ENCODE measurements at regions not wholly inside any gene's neighbourhood (a gene's known extent, or its start where the extent isn't known, plus 50 kb on each side); places are given as distances from the start of the nearest gene placed in this dataset.
"Not testable (repeated sequence)": the region's sequence is repeated elsewhere in the genome, so short reads cannot be mapped to it uniquely, and the experiment has no call there.

GRCh38 chr2:91587908-91588535, 2896.5 kb downstream of the RPIA start:
- not testable (repeated sequence) for DNase-seq (ENCODE audit: low read depth); H3K4me3 ChIP-seq (ENCODE audit: low read depth, low read length)

DNA sequence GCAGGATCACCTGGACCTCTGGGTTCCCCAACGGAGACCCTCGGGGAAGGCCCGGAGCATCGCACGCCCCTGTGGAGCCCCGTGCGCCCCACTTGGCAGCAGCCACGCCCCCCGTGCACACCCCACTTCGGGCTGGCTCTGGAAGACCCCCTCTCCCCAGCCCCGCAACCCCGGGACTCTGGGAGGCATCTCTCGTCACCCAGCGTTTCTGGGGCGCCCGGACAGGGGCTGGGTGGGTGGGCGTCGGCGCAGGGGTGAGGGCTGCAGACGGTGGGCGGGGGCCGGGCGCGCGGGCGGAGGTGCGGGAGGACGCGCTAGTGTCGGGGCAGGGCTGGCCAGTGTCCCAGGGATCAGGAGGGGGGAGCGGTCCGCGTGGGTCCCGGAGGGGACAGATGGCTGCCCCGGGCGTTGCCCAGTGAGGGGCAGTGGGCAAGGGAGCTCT, 2897.3 kb downstream of the RPIA start:
- DNase-seq (ENCODE audit: low read depth); H3K4me3 ChIP-seq (ENCODE audit: low read depth, low read length): not testable (repeated sequence)

DNA sequence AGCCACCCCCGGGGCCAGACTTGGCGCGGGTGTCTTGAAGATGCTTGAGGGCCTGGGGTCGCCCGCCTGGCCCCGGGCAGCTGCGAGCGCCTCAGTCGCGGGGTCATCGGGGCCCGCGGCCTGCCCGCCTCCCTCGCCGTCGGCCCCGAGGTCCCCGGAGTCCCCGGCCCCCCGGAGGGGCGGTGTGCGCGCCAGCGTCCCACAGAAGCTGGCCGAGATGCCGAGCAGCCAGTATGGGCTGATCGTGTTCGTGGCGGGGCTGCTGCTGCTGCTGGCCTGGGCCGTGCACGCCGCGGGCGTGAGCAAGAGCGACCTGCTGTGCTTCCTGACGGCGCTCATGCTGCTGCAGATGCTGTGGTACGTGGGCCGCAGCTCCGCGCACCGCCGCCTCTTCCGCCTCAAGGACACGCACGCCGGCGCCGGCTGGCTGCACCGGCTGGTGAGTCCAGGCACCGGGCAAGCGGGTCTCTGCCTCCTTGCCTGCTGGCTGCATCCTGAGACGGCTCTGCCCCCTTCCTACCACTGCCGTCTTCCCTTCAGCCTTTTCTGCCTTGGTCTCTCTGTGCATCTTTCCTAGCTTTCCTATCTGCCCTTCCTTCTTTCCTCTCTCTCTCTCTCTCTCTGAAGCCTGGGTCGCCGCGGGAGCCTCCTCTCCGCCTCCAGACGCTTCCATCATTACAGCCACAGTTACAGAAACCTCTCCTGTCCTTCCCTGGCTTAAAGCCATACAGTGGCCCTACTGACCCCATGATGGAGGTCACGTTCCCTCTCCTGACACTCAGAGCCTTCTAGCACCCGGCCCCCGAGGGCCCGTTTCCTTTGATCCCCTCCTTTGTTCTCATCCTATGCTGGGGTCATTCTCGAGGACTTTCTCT, 2898.2 kb downstream of the RPIA start:
- H3K4me3 ChIP-seq (ENCODE audit: low read depth, low read length); DNase-seq (ENCODE audit: low read depth): not testable (repeated sequence)

- not testable (repeated sequence) for DNase-seq (ENCODE audit: low read depth); H3K4me3 ChIP-seq (ENCODE audit: low read depth, low read length)
These were observed 2898.9 kb downstream of the RPIA start for GRCh38 chr2:91590381-91590780.

DNA sequence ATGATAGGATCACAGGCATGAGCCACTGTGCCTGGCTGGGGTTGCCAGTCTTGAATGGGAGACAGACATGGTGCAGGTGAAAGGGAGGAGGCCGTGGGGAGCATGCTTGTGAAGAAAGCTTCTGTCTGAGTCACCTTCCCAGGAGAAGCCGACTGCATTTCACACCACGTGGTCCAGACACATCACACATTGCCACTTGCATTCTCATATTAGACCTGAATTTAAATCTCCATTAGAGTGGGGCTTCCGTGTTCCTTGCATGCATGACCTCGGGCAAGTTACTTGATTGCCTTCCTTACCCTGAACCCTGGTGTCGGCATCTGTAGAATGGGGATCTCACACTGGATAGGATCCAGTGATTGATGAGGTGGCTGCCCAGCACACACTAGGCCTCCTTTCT, 2899.6 kb downstream of the RPIA start:
- DNase-seq (ENCODE audit: low read depth); H3K4me3 ChIP-seq (ENCODE audit: low read depth, low read length): not testable (repeated sequence)

GRCh38 chr2:91597436-91597835, 2906.0 kb downstream of the RPIA start:
- not testable (repeated sequence) for H3K4me3 ChIP-seq (ENCODE audit: low read depth, low read length); DNase-seq (ENCODE audit: low read depth)

GRCh38 chr2:91598519-91598918, 2907.0 kb downstream of the RPIA start:
- DNase-seq (ENCODE audit: low read depth); H3K4me3 ChIP-seq (ENCODE audit: low read depth, low read length): not testable (repeated sequence)

DNA sequence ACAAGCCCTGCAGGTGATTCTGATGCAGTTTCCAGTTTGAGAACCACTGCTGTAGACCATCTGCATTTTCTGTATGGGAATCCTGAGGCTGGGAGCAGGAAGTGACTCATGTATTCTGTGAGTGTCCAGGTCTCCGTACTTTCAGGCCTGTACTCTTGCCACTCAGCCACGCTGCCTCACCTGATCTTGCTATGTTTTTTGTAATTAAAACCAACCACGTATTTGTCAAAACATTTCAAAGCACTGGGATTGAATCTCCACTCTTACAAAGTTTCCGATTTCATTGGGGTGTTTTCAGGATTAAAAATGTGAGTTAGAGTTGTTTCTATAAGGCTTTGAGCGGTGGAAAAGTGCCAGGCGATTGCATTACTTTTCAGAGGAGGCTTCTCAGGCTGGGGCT, 2907.5 kb downstream of the RPIA start:
- not testable (repeated sequence) for H3K4me3 ChIP-seq (ENCODE audit: low read depth, low read length); DNase-seq (ENCODE audit: low read depth)

DNA sequence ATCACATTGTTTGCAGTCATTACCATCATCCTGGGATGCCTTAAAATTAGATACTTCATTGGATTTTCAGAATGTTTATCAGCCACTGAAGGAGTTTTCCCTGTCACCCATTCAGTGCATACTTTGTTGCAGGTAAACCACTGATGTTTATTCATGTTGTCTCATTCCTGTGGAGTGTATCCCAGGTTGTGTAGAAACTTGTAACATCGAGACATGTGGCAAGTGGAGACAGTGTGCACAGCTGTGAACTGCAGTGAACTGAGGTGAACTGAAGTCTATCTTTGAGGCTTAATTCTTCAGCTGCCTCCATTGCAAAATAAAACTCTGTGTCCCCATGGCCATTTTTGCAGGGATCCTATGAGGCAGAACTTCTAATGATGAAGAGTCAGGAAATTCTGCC, 2911.4 kb downstream of the RPIA start:
- not testable (repeated sequence) for DNase-seq (ENCODE audit: low read depth); H3K4me3 ChIP-seq (ENCODE audit: low read depth, low read length)

GRCh38 chr2:91603996-91604395, 2912.5 kb downstream of the RPIA start:
- DNase-seq (ENCODE audit: low read depth); H3K4me3 ChIP-seq (ENCODE audit: low read depth, low read length): not testable (repeated sequence)

DNA sequence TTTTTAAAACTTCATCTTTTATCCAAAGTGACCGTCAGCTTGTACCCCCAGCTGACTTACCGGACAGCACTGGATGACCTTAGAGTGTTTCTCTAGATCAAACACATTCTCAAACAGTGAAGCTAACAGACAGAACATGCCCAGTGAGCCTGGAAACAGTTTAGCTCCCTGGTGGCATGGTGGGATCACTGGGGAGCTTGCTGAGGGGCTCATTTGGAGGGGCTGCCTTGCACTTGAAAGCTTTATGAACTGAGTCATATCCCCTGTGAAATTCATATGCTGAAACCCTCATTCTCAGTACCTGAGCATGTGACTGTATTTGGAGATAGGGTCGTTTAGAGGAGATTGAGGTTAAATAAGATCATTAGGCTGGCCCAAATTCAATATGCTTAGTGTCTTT, 2913.2 kb downstream of the RPIA start:
- not testable (repeated sequence) for H3K4me3 ChIP-seq (ENCODE audit: low read depth, low read length); DNase-seq (ENCODE audit: low read depth)

GRCh38 chr2:91623739-91624138, 2932.3 kb downstream of the RPIA start:
- H3K4me3 ChIP-seq (ENCODE audit: low read depth, low read length); DNase-seq (ENCODE audit: low read depth): not testable (repeated sequence)

GRCh38 chr2:91628471-91628870, 2937.0 kb downstream of the RPIA start:
- not testable (repeated sequence) for H3K4me3 ChIP-seq (ENCODE audit: low read depth, low read length); DNase-seq (ENCODE audit: low read depth)

- not testable (repeated sequence) for DNase-seq (ENCODE audit: low read depth); H3K4me3 ChIP-seq (ENCODE audit: low read depth, low read length)
These were observed 2965.7 kb downstream of the RPIA start for GRCh38 chr2:91657193-91657592.

DNA sequence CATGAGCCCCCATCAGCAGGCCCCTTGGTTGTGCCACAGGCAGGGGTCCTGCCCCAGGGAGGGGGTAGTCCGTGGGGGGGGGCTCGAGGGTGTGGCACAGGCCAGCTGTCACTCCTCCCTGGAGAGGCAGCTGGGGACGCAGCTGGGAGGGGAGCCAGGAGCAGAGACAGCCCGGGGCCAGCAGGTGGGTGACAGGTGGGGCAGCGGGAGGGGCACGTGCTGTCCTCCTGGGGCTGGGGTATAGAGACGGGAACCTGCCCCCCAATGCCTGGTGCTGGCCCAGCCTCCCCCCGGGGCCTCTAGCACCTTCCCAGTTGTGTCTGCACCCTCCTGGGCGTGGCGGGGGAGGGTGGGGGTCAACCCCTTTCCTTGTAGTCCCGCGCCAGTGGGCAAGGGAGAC, 2966.9 kb downstream of the RPIA start:
- DNase-seq (ENCODE audit: low read depth); H3K4me3 ChIP-seq (ENCODE audit: low read depth, low read length): not testable (repeated sequence)

- DNase-seq (ENCODE audit: low read depth) = not testable (repeated sequence)
- H3K4me3 ChIP-seq (ENCODE audit: low read depth, low read length) = peak overlapping the region; percentile 26
These were observed 2967.9 kb downstream of the RPIA start for GRCh38 chr2:91659189-91659916.

GRCh38 chr2:91659917-91660275, 2968.4 kb downstream of the RPIA start:
- peak; percentile 38 for DNase-seq (ENCODE audit: low read depth)
- H3K4me3 ChIP-seq (ENCODE audit: low read depth, low read length) = not testable (repeated sequence)

- not testable (repeated sequence) for DNase-seq (ENCODE audit: low read depth); H3K4me3 ChIP-seq (ENCODE audit: low read depth, low read length)
These were observed 2975.9 kb downstream of the RPIA start for GRCh38 chr2:91667341-91667740.

DNA sequence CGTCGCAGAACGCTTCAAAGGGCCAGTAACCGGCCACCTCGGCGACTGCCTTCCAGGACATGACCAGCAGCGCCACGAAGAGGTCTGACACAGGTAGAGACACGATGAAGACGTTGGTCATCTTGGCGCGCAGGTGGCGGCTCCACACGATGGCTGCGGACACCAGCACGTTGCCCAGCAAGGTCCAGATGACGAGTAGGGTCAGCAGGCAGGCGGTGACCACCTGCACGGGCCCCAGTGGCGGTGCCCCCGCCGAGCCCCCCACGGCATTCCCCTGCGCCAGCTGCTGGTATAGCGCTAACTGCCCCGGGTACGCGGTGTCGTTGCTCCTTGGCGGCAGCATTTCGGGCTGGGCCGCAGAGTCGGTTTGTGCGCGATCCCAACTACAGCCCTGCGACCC, 2994.1 kb downstream of the RPIA start:
- DNase-seq (ENCODE audit: low read depth); H3K4me3 ChIP-seq (ENCODE audit: low read depth, low read length): not testable (repeated sequence)

DNA sequence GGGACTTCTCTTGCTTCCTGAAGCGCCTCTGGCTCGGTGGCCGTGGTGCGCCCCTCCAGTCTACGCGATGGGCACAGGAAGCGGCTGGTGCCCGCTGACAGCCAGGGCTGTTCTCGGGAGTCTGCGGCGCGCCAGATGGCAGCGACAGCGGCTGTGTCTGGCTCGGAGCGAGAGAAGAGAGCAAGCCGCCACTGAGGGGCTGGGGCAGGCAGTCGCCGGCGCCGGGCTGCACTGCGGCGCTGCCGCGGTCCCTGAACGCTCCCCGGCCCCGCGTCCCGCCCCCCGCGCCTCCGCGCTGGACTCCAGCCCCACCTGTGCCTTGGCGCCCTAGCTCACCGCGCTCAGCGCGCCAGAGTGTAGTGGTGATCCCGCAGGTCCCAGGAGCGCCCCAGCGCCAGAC, 2994.6 kb downstream of the RPIA start:
- H3K4me3 ChIP-seq (ENCODE audit: low read depth, low read length); DNase-seq (ENCODE audit: low read depth): not testable (repeated sequence)

All from GM12865 (cell line).